ENCODE measurements at regions not wholly inside any gene's neighbourhood (a gene's known extent, or its start where the extent isn't known, plus 50 kb on each side); places are given as distances from the start of the nearest gene placed in this dataset.
"Not testable (repeated sequence)": the region's sequence is repeated elsewhere in the genome, so short reads cannot be mapped to it uniquely, and the experiment has no call there.

DNA sequence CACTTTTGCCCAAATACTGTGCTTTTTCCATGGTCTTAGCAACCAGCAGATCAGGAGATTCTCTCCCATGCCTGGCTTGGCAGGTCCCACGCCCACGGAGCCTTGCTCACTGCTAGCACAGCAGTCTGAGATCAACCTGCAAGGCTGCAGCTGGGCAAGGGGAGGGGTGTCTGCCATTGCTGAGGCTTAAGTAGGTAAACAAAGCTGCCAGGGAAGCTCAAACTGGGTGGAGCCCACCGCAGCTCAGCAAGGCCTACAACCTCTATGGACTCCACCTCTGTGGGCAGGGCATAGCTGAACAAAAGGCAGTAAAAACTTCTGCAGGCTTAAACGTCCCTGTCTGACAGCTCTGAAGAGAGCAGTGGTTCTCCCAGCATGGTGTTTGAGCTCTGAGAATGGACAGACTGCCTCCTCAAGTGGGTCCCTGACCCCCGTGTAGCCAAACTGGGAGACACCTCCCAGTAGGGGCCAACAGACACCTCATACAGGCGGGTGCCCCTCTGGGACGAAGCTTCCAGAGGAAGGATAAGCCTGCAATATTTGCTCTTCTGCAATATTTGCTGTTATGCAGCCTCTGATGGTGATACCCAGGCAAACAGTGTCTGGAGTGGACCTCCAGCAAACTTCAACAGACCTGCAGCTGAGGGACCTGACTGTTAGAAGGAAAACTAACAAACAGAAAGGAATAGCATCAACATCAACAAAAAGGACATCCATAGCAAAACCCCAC is 132.8 kb upstream of the STARD13 start:
- DNase-seq: not testable (repeated sequence)

DNA sequence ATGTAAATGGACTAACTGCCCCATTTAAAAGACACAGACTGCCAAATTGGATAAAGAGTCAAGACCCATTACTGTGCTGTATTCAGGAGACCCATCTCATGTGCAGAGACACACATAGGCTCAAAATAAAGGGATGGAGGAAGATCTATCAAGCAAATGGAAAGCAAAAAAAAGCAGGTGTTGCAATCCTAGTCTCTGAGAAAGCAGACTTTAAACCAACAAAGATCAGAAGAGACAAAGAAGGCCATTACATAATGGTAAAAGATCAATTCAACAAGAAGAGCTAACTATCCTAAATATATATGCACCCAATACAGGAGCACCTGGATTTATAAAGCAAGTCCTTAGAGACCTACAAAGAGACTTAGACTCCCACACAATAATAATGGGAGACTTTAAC is 134.6 kb upstream of the STARD13 start:
- not testable (repeated sequence) for DNase-seq

DNA sequence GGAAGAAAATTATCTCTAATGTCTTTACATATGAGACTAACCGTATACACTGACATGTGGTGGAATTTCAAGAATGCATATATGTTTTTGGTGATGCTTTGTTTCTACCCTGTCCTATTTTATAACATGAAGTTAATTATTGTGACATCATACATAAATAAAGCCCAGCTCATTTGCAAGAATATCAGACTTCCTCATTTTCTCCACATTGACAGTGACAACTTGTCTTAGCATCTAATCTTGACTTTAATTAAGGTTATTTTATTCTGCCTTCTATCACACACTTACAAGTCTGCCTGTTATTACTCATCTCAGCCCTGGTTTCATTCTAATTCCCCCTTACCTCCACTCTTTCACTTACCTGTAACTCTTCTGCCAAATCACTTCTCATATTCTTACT is 140.6 kb upstream of the STARD13 start:
- no peak for DNase-seq

DNA sequence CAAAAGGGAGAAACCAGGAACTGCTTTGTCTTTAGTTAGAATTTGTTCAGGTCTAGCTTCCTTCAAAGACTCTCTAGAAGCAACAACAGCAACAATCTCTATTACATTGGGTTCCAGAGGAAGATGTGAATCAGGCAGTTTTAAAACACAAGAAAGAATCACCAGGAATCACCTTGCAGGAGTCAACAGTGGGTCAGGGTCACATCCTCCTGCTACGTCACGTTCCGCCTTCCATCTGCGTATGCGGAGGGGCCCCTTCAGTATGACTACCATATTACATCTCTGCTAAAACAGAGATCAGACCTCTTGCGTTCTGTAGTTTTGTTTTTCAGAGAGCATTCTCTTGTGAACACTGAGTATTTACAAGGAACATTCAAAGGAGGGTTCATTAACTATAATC is 147.8 kb upstream of the STARD13 start:
- DNase-seq: no peak

DNA sequence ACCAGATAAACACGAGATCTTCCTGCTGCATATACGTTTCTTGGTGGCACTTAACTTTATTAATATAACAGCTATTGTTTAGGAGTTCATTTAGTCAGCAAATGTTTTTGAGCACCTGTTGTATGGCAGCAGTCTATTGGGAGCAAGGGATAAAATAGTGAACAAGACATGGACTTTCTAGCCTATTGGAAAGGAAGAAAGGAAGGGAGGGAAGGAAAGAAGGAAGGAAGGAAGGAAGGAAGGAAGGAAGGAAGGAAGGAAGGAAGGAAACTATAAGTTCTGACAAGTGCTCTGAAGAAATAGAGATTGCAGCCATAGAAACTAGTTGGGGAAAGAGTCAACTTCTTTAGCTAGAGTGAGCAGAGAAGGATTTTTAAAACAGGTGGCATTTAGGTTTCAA is 149.1 kb upstream of the STARD13 start:
- no peak for DNase-seq

DNA sequence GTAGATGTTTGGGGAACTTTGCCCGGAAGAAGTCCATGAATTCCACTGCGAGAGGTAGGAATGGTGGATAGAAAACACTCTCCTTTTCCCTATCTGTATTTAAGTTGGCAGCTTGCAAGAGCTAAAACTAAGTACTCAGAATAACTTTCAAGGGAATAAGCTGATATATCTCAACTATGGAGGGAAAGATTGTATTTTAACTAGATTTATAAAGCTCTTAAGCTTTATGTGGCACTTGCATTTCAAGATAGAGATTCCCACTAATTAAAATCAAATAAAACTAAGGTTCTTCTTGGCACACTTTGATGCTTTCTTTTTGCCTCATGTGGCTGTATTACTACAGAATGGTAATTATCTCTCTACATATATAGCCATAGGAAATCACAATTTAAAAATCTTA is 149.7 kb upstream of the STARD13 start:
- no peak for DNase-seq

DNA sequence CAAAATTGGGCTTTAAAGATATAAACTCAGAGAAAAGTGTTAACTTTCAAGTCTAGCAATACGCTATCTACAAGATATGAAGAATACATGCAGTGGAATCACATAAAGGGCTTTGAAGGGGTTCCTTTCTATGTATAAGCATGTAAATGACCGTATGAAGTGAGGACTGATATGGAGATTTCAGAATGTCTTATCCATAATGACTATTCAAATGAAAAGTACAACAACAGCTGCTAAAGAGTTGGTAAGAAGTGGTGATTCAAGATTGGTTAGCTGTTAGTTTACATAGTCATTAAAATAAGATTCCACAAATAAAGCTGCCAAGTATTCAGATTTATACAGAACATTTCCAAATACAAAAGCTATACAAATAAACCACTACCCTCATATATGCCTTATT is 153.4 kb upstream of the STARD13 start:
- DNase-seq: no peak

DNA sequence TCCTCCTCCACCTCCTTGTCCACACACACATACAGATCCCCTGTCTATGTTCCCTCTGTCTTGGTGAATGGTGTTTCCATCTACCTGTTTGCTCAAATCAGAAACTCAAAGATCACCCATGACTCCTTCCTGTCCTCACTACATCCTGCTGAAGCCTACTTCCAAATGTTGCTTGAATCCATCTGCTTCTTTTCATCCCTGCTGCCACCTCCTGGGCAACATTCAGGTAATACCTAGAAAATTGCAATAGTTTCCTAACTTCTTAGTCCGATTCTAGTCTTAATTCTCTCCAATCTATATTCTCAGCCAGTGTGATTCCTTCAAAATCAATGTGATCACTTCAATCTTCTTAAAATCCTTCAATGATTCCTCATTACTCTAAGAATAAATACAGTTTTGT is 155.5 kb upstream of the STARD13 start:
- peak; percentile 22 for DNase-seq

DNA sequence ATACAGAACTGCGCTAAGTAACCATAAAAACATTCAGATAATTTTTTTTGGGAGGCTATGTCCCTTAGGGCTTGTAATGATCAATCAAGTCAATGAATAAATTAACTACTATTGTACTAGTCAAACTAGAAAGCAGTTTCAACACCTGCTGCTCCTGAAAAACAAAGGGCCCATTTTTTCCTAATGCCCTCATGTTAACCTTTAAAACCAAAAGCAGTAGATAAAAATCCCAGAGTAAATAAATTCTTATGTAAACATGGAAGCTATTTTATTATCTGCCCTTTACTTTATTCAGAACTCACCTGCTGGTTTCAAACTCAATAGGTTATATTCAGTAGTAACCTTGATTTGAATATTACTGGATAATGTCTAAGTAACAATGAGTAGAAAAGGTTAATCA is 159.5 kb upstream of the STARD13 start:
- DNase-seq: no peak

DNA sequence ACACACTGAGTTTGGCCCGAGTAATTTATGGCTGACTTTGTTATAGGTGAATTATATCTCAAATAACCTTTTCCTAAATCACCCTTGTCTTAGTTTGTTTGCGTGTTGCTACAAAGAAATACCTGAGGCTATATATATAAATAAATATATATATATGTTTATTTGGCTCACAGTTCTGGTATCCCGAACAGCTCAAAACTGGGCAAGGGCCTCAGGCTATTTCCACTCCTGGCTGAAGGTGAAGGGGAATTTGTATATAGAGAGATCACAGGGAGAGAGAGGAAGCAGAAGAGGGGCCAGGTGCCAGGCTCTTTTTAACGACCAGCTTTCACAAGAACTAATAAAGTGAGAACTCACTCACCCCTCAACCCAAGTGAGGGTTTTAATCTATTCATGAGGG is 159.9 kb upstream of the STARD13 start:
- DNase-seq: no peak

DNA sequence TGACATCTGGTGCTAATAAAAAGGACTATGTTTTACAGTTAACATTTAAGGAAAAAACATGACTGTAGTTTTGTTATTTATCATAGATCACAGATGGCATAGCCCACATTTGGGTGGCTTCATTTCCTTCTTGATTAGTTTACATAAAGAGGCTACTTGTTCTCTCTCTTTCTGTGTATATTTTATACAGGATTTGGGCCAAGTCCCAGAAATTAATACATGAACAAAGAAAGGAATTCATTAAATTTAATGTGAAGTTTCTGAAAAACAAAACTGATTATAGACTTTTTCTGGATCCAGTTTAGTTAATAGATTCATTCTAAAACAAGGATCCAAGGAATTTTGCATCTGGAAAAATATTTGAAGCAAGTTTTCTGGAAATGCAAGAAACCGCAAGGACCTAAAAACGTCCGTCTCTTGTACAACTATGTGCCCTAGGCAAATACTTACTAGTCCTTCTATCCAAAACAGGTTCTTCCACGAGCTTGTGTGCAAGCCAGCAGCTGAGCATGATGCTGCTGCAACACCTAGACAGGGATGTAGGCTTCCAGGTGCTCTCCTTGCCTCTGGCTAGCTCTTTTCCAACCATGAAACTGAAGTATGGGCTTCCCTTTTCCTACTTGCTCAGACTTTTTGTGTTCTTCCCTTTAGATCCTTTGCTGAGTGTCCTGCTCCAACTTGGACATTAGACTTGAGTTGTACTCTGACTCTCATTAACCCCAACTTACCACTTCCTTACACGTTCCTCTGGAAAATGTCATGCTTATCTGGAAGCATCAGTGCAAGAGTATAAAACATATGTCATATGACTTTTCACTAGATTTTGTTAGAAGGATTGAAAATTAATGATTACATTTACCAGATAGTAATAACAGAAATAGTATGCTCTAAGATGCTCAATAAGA is 161.5 kb upstream of the STARD13 start:
- DNase-seq: no peak

DNA sequence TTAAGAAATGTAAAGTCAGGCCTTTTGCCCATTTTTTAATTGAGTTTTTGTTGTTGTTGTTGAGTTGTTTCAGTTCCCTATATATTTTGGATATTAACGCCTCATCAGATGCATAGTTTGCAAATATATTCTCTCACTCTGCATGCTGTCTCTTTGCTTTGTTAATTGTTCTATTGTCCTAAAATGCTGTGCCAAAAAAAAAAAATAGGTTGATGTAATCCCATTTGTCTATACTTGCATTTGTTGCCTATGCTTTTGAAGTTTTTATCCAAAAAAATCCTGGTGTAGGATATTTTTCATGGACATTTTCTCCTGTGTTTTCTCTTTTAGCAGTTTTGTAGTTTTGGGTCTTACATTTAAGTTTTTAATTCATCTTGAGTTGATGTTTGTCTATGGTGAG is 163.3 kb upstream of the STARD13 start:
- DNase-seq: no peak

DNA sequence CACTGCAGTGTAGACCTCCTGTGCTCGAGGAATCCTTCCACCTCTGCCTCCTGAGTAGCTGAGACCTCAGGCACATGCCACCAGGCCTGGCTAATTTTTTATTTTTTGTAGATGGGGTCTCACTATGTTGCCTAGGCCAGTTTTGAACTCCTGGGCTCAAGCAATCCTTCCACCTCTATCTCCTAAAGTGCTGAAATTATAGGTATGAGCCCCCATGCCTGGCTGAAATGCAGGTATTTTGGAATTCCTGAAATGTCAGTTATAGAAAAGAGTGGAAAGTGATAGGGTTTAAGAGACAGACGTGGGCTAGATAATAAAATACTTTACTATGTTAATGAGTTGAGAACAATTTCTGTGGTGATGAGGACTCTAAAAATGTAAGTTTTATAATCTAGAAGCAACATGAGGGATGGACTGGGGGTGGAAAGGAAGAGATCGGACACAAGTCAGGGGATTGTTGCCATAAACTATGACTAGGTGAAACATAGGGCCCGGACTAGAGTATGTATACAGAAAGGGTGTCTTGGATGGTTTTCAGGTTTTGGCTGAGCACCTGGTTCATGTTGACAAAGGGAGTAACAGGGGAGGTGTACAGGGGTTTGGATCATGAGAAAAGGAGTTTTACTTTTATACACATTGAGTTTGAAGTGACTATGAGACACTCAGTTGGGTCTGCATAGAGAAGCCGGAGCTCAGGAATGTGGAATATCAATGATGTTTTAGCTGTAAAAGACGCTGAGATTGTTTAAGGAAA is 165.6 kb upstream of the STARD13 start:
- DNase-seq: no peak

DNA sequence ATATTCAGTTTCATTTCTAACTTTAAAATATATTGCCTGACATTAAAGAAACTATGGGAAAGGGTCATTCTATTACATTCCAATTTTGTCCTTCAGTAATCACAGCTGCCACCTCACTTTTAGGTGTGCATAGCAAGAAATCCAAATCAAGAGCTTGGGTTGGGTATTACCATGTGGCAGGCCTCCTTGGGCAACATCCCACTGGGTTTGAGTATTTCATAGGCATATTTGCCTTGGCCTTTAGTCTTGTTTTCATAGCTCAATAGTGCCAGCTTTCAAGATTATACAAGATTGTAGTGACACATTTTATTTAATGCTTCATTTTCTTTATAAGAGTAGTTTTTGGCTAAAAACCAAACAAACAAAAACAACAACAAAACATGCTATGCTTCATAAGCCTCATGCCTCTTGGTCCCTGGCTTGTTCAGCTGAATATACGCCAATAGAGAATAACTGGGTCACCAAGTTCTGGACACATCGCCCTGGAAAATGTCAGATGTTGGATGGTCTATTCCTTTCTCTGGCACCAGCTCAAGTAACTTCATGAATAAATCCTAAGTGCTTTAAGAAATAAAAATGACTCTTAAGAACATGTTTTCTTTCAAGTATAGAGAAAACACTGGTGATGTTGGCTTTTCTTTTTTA is 167.4 kb upstream of the STARD13 start:
- DNase-seq: no peak

DNA sequence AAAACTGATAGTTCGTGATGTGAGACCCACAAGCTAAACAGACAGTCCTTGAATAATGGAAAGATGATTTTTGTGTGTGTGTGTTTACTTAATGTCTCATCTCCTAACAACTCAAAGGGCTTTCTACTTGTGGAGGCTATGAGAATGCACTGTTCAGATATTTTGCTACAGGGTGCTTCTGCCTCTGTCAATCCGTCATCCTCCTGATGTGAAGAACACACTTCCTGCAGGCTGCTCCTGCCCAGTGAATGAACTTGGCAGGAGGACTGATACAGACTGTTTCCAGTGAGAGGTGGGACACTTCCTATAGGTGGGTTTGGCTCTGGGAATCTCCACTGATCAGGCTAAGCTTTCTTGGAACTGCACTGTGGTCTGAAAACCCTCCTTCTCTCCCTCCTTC is 168.4 kb upstream of the STARD13 start:
- no peak for DNase-seq

DNA sequence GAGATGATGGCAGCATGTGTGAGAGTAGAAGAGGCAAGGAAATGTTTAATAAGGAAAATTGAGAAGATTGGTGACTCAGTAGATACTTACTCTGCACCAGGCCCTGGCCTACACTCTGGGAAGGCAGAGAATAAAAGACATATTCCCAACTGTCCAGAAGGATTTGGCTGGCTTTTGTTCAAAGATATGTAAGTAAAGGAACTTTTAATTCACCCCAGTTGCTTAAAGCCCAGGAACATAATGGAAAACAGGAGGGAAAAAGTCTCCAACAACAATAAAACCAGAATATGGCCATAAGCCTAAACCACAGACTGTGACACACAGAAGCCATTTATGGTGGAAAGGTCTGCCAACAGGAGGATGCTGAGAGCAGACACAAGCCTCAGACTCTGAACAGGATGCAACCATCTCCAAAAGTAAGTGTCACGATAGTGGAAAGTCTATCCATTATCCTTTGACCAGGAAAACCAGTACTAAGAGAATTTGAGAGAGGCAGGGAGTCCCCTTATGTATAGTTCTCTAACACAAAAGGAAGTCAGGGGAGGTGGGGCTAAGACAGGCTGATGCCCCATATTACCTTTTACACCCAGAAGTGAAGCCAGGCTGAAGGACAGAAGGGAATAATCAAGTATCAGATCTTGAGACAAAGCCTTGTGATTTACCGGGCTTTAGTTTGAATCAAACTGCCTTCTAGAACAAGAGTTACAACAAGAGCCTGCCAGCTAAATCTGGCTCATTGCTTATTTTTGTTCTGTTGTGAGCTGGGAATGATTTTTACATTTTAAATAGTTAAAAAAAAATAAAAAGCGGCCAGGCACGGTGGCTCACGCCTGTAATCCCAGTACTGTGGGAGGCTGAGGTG is 169.5 kb upstream of the STARD13 start:
- DNase-seq: no peak

DNA sequence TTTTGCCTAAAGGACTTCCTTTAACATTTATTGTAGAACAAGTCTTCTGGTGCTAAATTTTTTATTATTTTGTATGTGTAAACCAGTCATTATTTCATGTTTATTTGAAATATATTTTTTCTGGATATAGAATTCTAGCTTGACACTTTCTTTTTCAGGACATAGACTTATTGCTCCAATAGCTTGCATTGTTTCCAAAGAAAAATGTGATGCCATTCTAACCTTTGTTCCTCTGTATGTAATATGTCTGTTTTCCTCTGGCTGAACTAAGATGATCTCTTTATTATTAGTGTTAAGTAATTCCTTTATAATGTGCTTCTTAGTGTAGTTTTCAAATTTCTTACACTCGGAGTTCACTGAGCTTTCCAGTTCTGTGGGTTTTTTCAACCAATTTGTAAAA is 174.1 kb upstream of the STARD13 start:
- DNase-seq: no peak

DNA sequence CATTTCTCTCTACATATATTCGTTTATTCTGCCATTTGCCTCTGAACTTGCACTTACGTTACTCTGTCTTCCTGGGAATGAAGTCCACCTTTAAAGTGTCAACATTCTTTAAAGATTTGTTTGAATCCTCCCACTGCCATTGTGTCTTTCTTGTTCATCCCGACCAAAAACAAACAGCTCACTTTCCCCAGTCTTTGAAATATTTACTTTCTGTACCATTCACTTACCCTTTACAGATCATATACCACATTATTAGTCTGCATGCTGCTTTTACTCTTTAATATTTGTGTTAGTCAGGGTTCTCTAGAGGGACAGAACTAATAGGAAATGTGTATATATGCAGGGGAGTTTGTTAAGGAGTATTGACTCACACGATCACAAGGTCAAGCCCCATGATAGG is 176.6 kb upstream of the STARD13 start:
- DNase-seq: no peak

DNA sequence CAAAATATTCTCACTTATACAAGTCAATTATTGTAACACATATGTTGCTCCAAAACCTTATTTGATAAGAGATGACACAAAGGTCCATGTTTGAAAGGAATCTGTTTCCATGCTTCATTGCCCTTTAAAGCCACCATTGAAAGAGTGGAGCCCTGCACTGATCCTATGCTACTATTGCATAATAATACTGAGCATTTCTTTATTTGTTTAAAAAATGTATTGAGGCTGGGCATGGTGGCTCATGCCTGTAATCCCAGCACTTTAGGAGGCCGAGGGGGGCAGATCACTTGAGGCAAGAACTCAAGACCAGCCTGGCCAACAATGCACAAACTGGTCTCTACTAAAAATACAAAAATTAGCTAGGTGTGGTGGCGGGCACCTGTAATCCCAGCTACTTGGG is 178.8 kb upstream of the STARD13 start:
- DNase-seq: no peak

DNA sequence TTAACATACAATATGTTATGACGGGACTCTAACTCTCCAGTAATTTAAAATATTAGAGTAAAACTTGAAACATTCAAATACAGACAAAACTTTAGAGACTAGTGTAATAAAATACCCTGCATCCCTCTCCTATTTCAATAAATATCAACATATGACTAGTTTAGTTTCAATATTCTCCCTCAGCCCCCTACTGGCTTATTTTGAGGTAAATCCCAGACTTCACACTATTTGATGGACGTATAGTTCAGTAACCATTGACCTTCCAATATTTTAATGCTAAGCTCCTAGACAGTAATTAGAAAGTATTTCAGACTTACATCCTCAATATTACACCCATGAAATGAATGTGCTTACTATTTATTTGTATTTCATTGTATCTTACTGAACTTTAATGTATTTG is 180.7 kb upstream of the STARD13 start:
- no peak for DNase-seq

DNA sequence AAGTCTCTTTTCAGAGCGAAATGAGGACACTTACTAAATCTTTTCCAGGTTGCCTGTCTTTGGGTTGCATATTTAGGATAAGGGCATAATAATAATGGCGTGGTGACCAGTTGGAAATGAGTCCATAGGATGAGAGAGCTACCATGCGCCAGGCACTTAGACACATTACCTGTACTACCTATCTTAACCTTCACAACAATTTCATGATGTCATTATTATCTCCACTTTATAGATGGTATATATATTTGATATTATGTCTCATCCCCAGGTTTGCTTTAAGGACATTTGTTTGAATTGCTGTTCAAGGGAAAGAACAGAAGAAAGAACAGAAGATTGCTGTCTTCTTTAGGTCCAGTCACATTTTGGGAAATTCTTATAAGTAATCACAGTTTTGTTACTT is 182.0 kb upstream of the STARD13 start:
- no peak for DNase-seq

DNA sequence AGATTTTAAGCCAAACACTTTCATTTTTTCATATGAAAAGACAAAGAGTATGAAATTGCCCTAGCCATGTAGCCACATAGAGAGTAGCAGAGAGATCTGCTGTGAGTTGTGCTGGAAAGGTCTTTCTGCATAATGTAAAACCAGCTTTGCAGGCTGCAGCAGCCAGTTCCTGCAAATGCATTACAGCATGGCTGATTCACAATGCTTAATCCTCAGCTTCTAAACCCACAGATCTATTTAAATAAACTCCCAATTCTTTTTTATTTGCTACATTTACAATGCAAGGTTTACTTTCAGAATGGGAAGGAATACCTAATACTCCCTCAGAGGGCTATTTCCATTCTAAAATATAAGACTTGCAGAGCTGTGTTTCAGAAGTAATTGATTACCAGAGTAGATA is 185.6 kb upstream of the STARD13 start:
- DNase-seq: peak; percentile 14

All from HCEC 1CT (cell line).